NOMO-1 treated with DMSO at 0.1 percent for 48 hours (cell line): ENCODE measurements at regions not wholly inside any gene's neighbourhood (a gene's known extent, or its start where the extent isn't known, plus 50 kb on each side); places are given as distances from the start of the nearest gene placed in this dataset.

ENCODE experiments used
- DNase-seq: peaks from one replicate; lab custom pipeline; 2025; ENCODE audit not compliant: unreplicated experiment; lab: John Stamatoyannopoulos, UW

- DNase-seq, result peak; percentile 8
Measured at GRCh38 chr7:112887337-112887736, 97.1 kb upstream of the TMEM168 start.

- no peak for DNase-seq
Measured at GRCh38 chr7:112886208-112886607, 96.0 kb upstream of the TMEM168 start.

- no peak for DNase-seq
Measured at GRCh38 chr7:112882991-112883390, 92.8 kb upstream of the TMEM168 start.

GRCh38 chr7:112882511-112882910 is 92.3 kb upstream of the TMEM168 start:
- DNase-seq, result peak; percentile 29

- no peak for DNase-seq
Measured at GRCh38 chr7:112882022-112882421, 91.8 kb upstream of the TMEM168 start.

GRCh38 chr7:112880818-112881418 is 90.7 kb upstream of the TMEM168 start:
- no peak for DNase-seq

GRCh38 chr7:112877691-112878460 is 87.7 kb upstream of the TMEM168 start:
- DNase-seq, result no peak

GRCh38 chr7:112876877-112877276 is 86.7 kb upstream of the TMEM168 start:
- no peak for DNase-seq

GRCh38 chr7:112874909-112875308 is 84.7 kb upstream of the TMEM168 start:
- no peak for DNase-seq

GRCh38 chr7:112873831-112874553 is 83.8 kb upstream of the TMEM168 start:
- no peak for DNase-seq

GRCh38 chr7:112869111-112869774 is 79.0 kb upstream of the TMEM168 start:
- peak; percentile 24 for DNase-seq

- no peak for DNase-seq
Measured at GRCh38 chr7:112868609-112869008, 78.4 kb upstream of the TMEM168 start.

- DNase-seq, result no peak
Measured at GRCh38 chr7:112866424-112866823, 76.2 kb upstream of the TMEM168 start.

GRCh38 chr7:112864380-112864779 is 74.2 kb upstream of the TMEM168 start:
- no peak for DNase-seq

GRCh38 chr7:112858838-112859237 is 68.6 kb upstream of the TMEM168 start:
- no peak for DNase-seq

GRCh38 chr7:112855227-112855626 is 65.0 kb upstream of the TMEM168 start:
- DNase-seq, result no peak

GRCh38 chr7:112854169-112854568 is 64.0 kb upstream of the TMEM168 start:
- DNase-seq, result no peak

- DNase-seq, result no peak
Measured at GRCh38 chr7:112853422-112853821, 63.2 kb upstream of the TMEM168 start.

- no peak for DNase-seq
Measured at GRCh38 chr7:112843151-112843550, 53.0 kb upstream of the TMEM168 start.
